ENCODE measurements at regions not wholly inside any gene's neighbourhood (a gene's known extent, or its start where the extent isn't known, plus 50 kb on each side); places are given as distances from the start of the nearest gene placed in this dataset.

GRCh38 chr11:133619397-133619796 lies 87.1 kb upstream of the OPCML start:
- no peak for ATAC-seq
- CTCF ChIA-PET = no interaction called here
- H3K27ac Mint-ChIP-seq = no peak overlapping the region
- peaks cover 5% of the 10 kb centered on the region for H3K9me3 Mint-ChIP-seq (ENCODE audit: low read depth)
- H3K4me1 Mint-ChIP-seq = no peaks in the 10 kb centered on the region
- POLR2A ChIA-PET = interaction anchor here (0.7 kb wide), 1 partner anchor 256 kb away, joined by 3 read pairs; no protein-coding TSS in a partner anchor
- H3K27me3 Mint-ChIP-seq = peaks cover 2% of the 10 kb centered on the region
- no peaks in the 10 kb centered on the region for H3K36me3 Mint-ChIP-seq (ENCODE audit: low read depth)
- no peak overlapping the region for H3K4me3 Mint-ChIP-seq
- DNase-seq = no peak
- intact Hi-C loops (cut with DNase I, micrococcal nuclease) = no loop called here

- DNase-seq = no peak
- no peak for ATAC-seq
- ChIA-PET POLR2A (no interaction called here), CTCF (no interaction called here)
- Mint-ChIP-seq H3K27me3 (peaks cover 2% of the 10 kb centered on the region), H3K9me3 (ENCODE audit: low read depth) (peaks cover 7% of the 10 kb centered on the region), H3K36me3 (ENCODE audit: low read depth) (no peaks in the 10 kb centered on the region), H3K27ac (no peak overlapping the region), H3K4me3 (no peak overlapping the region), H3K4me1 (no peaks in the 10 kb centered on the region)
- intact Hi-C loops (cut with DNase I, micrococcal nuclease) = no loop called here
These were observed 86.2 kb upstream of the OPCML start for GRCh38 chr11:133618544-133618943.

- DNase-seq (no peak), ATAC-seq (no peak)
- POLR2A ChIA-PET = no interaction called here
- CTCF ChIA-PET = no interaction called here
- Mint-ChIP-seq H3K27ac (no peak overlapping the region), H3K27me3 (no peaks in the 10 kb centered on the region), H3K9me3 (ENCODE audit: low read depth) (peaks cover 11% of the 10 kb centered on the region), H3K36me3 (ENCODE audit: low read depth) (no peaks in the 10 kb centered on the region), H3K4me1 (no peaks in the 10 kb centered on the region), H3K4me3 (no peak overlapping the region)
- intact Hi-C loops (cut with DNase I, micrococcal nuclease) = no loop called here
These were observed 76.2 kb upstream of the OPCML start for GRCh38 chr11:133608496-133608895.

GRCh38 chr11:133606124-133606523 lies 73.8 kb upstream of the OPCML start:
- Mint-ChIP-seq H3K36me3 (ENCODE audit: low read depth) (no peaks in the 10 kb centered on the region), H3K27ac (no peak overlapping the region), H3K27me3 (peaks cover 3% of the 10 kb centered on the region), H3K9me3 (ENCODE audit: low read depth) (peaks cover 7% of the 10 kb centered on the region), H3K4me3 (no peak overlapping the region), H3K4me1 (no peaks in the 10 kb centered on the region)
- ChIA-PET POLR2A (no interaction called here), CTCF (no interaction called here)
- intact Hi-C loops (cut with DNase I, micrococcal nuclease) = no loop called here
- no peak for DNase-seq
- ATAC-seq = no peak

GRCh38 chr11:133605482-133605881 lies 73.2 kb upstream of the OPCML start:
- ATAC-seq (no peak), DNase-seq (no peak)
- Mint-ChIP-seq H3K9me3 (ENCODE audit: low read depth) (peaks cover 4% of the 10 kb centered on the region), H3K27me3 (peaks cover 3% of the 10 kb centered on the region), H3K36me3 (ENCODE audit: low read depth) (no peaks in the 10 kb centered on the region), H3K27ac (no peak overlapping the region), H3K4me3 (no peak overlapping the region), H3K4me1 (no peaks in the 10 kb centered on the region)
- intact Hi-C loops (cut with DNase I, micrococcal nuclease) = no loop called here
- POLR2A ChIA-PET = no interaction called here
- CTCF ChIA-PET = no interaction called here

GRCh38 chr11:133601641-133602040 lies 69.3 kb upstream of the OPCML start:
- H3K4me3 Mint-ChIP-seq = no peak overlapping the region
- POLR2A ChIA-PET = no interaction called here
- H3K36me3 Mint-ChIP-seq (ENCODE audit: low read depth) = no peaks in the 10 kb centered on the region
- H3K9me3 Mint-ChIP-seq (ENCODE audit: low read depth) = no peaks in the 10 kb centered on the region
- intact Hi-C loops (cut with DNase I, micrococcal nuclease) = no loop called here
- no peak for DNase-seq
- CTCF ChIA-PET = no interaction called here
- H3K27ac Mint-ChIP-seq = no peak overlapping the region
- peaks cover 4% of the 10 kb centered on the region for H3K27me3 Mint-ChIP-seq
- H3K4me1 Mint-ChIP-seq = no peaks in the 10 kb centered on the region
- no peak for ATAC-seq

GRCh38 chr11:133600786-133601185 lies 68.5 kb upstream of the OPCML start:
- no peaks in the 10 kb centered on the region for H3K36me3 Mint-ChIP-seq (ENCODE audit: low read depth)
- no peak for ATAC-seq
- H3K9me3 Mint-ChIP-seq (ENCODE audit: low read depth) = no peaks in the 10 kb centered on the region
- no peak for DNase-seq
- intact Hi-C loops (cut with DNase I, micrococcal nuclease) = no loop called here
- H3K4me3 Mint-ChIP-seq = no peak overlapping the region
- no peaks in the 10 kb centered on the region for H3K4me1 Mint-ChIP-seq
- peaks cover 4% of the 10 kb centered on the region for H3K27me3 Mint-ChIP-seq
- no peak overlapping the region for H3K27ac Mint-ChIP-seq
- ChIA-PET CTCF (no interaction called here), POLR2A (no interaction called here)

GRCh38 chr11:133600306-133600705 lies 68.0 kb upstream of the OPCML start:
- DNase-seq (no peak), ATAC-seq (no peak)
- Mint-ChIP-seq H3K9me3 (ENCODE audit: low read depth) (no peaks in the 10 kb centered on the region), H3K4me3 (no peak overlapping the region), H3K4me1 (no peaks in the 10 kb centered on the region), H3K27ac (no peak overlapping the region), H3K36me3 (ENCODE audit: low read depth) (no peaks in the 10 kb centered on the region), H3K27me3 (peaks cover 4% of the 10 kb centered on the region)
- CTCF ChIA-PET = no interaction called here
- POLR2A ChIA-PET = no interaction called here
- intact Hi-C loops (cut with DNase I, micrococcal nuclease) = no loop called here

GRCh38 chr11:133598906-133599305 lies 66.6 kb upstream of the OPCML start:
- DNase-seq (no peak), ATAC-seq (no peak)
- no peak overlapping the region for H3K27ac Mint-ChIP-seq
- ChIA-PET POLR2A (no interaction called here), CTCF (interaction anchor here (0.8 to 1.1 kb wide), 2 partner anchors 16 to 53 kb away, joined by 3 read pairs; no protein-coding TSS in a partner anchor)
- H3K4me1 Mint-ChIP-seq = no peaks in the 10 kb centered on the region
- H3K27me3 Mint-ChIP-seq = peaks cover 4% of the 10 kb centered on the region
- no peaks in the 10 kb centered on the region for H3K9me3 Mint-ChIP-seq (ENCODE audit: low read depth)
- intact Hi-C loops (cut with DNase I, micrococcal nuclease) = no loop called here
- no peaks in the 10 kb centered on the region for H3K36me3 Mint-ChIP-seq (ENCODE audit: low read depth)
- no peak overlapping the region for H3K4me3 Mint-ChIP-seq

- no peak overlapping the region for H3K4me3 Mint-ChIP-seq
- CTCF ChIA-PET = no interaction called here
- no peaks in the 10 kb centered on the region for H3K36me3 Mint-ChIP-seq (ENCODE audit: low read depth)
- H3K4me1 Mint-ChIP-seq = no peaks in the 10 kb centered on the region
- POLR2A ChIA-PET = no interaction called here
- DNase-seq (no peak), ATAC-seq (no peak)
- peaks cover 1% of the 10 kb centered on the region for H3K27me3 Mint-ChIP-seq
- H3K27ac Mint-ChIP-seq = no peak overlapping the region
- intact Hi-C loops (cut with DNase I, micrococcal nuclease) = no loop called here
- no peaks in the 10 kb centered on the region for H3K9me3 Mint-ChIP-seq (ENCODE audit: low read depth)
These were observed 64.9 kb upstream of the OPCML start for GRCh38 chr11:133597236-133597635.

- Mint-ChIP-seq H3K27ac (no peak overlapping the region), H3K36me3 (ENCODE audit: low read depth) (no peaks in the 10 kb centered on the region), H3K4me1 (no peaks in the 10 kb centered on the region), H3K4me3 (no peak overlapping the region), H3K27me3 (peaks cover 1% of the 10 kb centered on the region), H3K9me3 (ENCODE audit: low read depth) (no peaks in the 10 kb centered on the region)
- POLR2A ChIA-PET = no interaction called here
- CTCF ChIA-PET = interaction anchor here (0.6 kb wide), 1 partner anchor 1969 kb away, joined by 3 read pairs; no protein-coding TSS in a partner anchor
- DNase-seq (no peak), ATAC-seq (no peak)
- intact Hi-C loops (cut with DNase I, micrococcal nuclease) = no loop called here
These were observed 63.8 kb upstream of the OPCML start for GRCh38 chr11:133595998-133596590.

- DNase-seq (no peak), ATAC-seq (no peak)
- Mint-ChIP-seq H3K9me3 (ENCODE audit: low read depth) (no peaks in the 10 kb centered on the region), H3K4me3 (no peak overlapping the region), H3K27ac (no peak overlapping the region), H3K27me3 (no peaks in the 10 kb centered on the region), H3K36me3 (ENCODE audit: low read depth) (no peaks in the 10 kb centered on the region), H3K4me1 (no peaks in the 10 kb centered on the region)
- POLR2A ChIA-PET = no interaction called here
- intact Hi-C loops (cut with DNase I, micrococcal nuclease) = no loop called here
- CTCF ChIA-PET = no interaction called here
These were observed 60.7 kb upstream of the OPCML start for GRCh38 chr11:133593036-133593435.

Measured in activated CD4-positive, alpha-beta T cell treated with anti-CD3 and anti-CD28 coated beads for 36 hours (primary cell).